Panc1 (cell line): ENCODE measurements at regions not wholly inside any gene's neighbourhood (a gene's known extent, or its start where the extent isn't known, plus 50 kb on each side); places are given as distances from the start of the nearest gene placed in this dataset.

Source experiments
- POLR2AphosphoS5 ChIP-seq: IDR thresholded peaks from 2 replicates; pipeline ENCODE4 v1.6.1; 2012; ENCODE audit warnings: mild to moderate bottlenecking, low read depth, low read length, moderate library complexity
- TCF7L2 ChIP-seq: IDR thresholded peaks from 2 replicates; pipeline ENCODE4 v1.6.1; 2011; ENCODE audit warnings: mild to moderate bottlenecking, low read depth, low read length, inconsistent platforms
- TF ChIP-seq, protein P1 (sequence below): fragments of 450-650 bp; IDR thresholded peaks from 2 replicates; pipeline ENCODE4 v1.5.1; 2017; ENCODE audit warnings: mild to moderate bottlenecking
- TF ChIP-seq, protein P2 (sequence below), 2 experiments: IDR thresholded peaks; 2 replicates each; pipeline ENCODE4 v1.6.1; 2011 to 2012; ENCODE audit warnings: low read depth in 2 of 2, control low read depth in 1 of 2, low read length in 1 of 2, mild to moderate bottlenecking in 1 of 2, moderate library complexity in 1 of 2; ENCODE audit not compliant: insufficient read depth in 1 of 2

DNA sequence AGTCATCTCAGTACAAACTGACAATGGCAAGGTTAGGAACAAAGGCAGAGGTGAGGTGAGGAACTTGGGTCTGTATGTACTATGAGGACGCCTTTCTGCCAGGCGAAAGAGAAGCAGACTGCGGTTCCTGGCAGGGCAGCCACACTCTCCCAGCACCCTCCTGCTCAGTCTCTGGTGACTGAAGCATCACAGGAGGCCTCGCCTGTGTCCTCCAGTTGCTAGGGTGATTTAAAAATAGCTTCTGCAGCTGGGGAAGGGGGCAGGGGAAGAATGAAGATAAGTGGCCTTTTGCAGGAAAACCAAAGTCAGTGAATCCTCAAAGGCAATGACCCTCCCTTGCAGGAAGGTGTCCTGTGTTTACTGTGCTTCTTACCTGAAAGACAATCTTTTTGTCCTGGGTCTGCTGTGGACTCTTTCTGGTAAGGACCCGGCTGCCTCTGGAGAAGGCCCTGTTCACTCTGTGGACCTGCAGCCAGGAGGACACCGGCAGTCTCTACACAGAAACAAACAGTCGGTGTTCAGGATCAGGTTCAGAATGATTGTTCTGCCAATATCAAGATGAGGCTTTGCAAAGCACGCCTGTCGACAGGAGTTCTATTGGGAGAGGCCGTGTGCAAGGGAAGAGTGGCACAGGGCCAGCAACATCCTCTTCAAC is 65.7 kb upstream of the DGKG start:
- TF ChIP-seq, protein P1, sequence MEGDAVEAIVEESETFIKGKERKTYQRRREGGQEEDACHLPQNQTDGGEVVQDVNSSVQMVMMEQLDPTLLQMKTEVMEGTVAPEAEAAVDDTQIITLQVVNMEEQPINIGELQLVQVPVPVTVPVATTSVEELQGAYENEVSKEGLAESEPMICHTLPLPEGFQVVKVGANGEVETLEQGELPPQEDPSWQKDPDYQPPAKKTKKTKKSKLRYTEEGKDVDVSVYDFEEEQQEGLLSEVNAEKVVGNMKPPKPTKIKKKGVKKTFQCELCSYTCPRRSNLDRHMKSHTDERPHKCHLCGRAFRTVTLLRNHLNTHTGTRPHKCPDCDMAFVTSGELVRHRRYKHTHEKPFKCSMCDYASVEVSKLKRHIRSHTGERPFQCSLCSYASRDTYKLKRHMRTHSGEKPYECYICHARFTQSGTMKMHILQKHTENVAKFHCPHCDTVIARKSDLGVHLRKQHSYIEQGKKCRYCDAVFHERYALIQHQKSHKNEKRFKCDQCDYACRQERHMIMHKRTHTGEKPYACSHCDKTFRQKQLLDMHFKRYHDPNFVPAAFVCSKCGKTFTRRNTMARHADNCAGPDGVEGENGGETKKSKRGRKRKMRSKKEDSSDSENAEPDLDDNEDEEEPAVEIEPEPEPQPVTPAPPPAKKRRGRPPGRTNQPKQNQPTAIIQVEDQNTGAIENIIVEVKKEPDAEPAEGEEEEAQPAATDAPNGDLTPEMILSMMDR = no peak
- TF ChIP-seq POLR2AphosphoS5 (no peak), TCF7L2 (no peak)
- TF ChIP-seq, protein P2, sequence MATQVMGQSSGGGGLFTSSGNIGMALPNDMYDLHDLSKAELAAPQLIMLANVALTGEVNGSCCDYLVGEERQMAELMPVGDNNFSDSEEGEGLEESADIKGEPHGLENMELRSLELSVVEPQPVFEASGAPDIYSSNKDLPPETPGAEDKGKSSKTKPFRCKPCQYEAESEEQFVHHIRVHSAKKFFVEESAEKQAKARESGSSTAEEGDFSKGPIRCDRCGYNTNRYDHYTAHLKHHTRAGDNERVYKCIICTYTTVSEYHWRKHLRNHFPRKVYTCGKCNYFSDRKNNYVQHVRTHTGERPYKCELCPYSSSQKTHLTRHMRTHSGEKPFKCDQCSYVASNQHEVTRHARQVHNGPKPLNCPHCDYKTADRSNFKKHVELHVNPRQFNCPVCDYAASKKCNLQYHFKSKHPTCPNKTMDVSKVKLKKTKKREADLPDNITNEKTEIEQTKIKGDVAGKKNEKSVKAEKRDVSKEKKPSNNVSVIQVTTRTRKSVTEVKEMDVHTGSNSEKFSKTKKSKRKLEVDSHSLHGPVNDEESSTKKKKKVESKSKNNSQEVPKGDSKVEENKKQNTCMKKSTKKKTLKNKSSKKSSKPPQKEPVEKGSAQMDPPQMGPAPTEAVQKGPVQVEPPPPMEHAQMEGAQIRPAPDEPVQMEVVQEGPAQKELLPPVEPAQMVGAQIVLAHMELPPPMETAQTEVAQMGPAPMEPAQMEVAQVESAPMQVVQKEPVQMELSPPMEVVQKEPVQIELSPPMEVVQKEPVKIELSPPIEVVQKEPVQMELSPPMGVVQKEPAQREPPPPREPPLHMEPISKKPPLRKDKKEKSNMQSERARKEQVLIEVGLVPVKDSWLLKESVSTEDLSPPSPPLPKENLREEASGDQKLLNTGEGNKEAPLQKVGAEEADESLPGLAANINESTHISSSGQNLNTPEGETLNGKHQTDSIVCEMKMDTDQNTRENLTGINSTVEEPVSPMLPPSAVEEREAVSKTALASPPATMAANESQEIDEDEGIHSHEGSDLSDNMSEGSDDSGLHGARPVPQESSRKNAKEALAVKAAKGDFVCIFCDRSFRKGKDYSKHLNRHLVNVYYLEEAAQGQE (IDR thresholded peaks at IDR 0.05; ENCODE audit: insufficient read depth in 1 of 2, low read depth in 2 of 2, low read length in 1 of 2) = no peak
